BLaER1 treated with 17β-estradiol and CSF1 and Interleukin-3, amounts not matched to agents 10 nM and 100 nM (cell line): ENCODE measurements at regions not wholly inside any gene's neighbourhood (a gene's known extent, or its start where the extent isn't known, plus 50 kb on each side); places are given as distances from the start of the nearest gene placed in this dataset.

Experiments used
- H3K27ac ChIP-seq, 11 experiments: shearing (Covaris generic); formaldehyde crosslinking; 2 replicates each; pipeline ENCODE4 v1.8.1; 2022
- H3K27me3 ChIP-seq, 11 experiments: shearing (Covaris generic); formaldehyde crosslinking; 2 replicates each; pipeline ENCODE4 v1.8.1; 2022
- H3K36me3 ChIP-seq, 11 experiments: shearing (Covaris generic); formaldehyde crosslinking; 2 replicates each; pipeline ENCODE4 v1.8.1; 2022
- H3K4me1 ChIP-seq, 10 experiments: shearing (Covaris generic); formaldehyde crosslinking; 2 replicates each; pipeline ENCODE4 v1.8.1; 2022
- H3K4me2 ChIP-seq, 11 experiments: shearing (Covaris generic); formaldehyde crosslinking; 2 replicates each; pipeline ENCODE4 v1.8.1; 2022
- H3K4me3 ChIP-seq, 10 experiments: shearing (Covaris generic); formaldehyde crosslinking; 2 replicates each; pipeline ENCODE4 v1.8.1; 2022
- H3K9ac ChIP-seq, 11 experiments: shearing (Covaris generic); formaldehyde crosslinking; 2 replicates each; pipeline ENCODE4 v1.8.1; 2022
- H3K9me3 ChIP-seq, 11 experiments: shearing (Covaris generic); formaldehyde crosslinking; replicated peaks in 1 of 11; 2 replicates each; pipeline ENCODE4 v1.8.1; 2022
- H4K20me1 ChIP-seq, 11 experiments: shearing (Covaris generic); formaldehyde crosslinking; 2 replicates each; pipeline ENCODE4 v1.8.1; 2022
- Cebpa-rat ChIP-seq, 11 experiments: shearing (Covaris generic); IDR thresholded peaks; 2 replicates each; pipeline ENCODE4 v1.8.1; 2022

DNA sequence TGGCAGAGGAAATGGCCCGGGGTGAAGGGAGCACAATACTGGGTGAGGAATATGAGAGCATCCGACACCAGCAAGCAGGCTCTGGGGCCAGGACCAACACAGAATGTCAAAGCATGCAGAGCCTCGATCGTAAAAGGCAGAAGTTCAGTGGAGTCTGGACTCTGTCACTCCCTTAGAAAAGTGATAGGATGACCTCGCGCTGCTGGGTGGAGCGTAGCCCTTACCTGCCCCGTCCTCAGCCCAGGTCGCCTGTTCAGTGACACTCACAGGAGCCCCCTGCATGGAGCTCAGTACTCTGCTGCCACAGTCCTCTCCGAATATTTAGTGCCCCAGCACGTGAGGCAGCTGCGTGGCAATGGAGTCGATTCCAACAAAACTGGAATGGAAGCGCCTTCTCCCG lies 236.7 kb upstream of the MYT1L start:
- no peak overlapping the region for H3K27ac ChIP-seq
- no peaks in the 10 kb centered on the region for H3K27me3 ChIP-seq
- H3K4me1 ChIP-seq, result no peaks in the 10 kb centered on the region
- no peak overlapping the region for H3K4me2 ChIP-seq
- no peak overlapping the region for H3K9ac ChIP-seq
- no peak for TF ChIP-seq Cebpa-rat (IDR thresholded peaks at IDR 0.05)
- no peaks in the 10 kb centered on the region for H3K36me3 ChIP-seq
- H4K20me1 ChIP-seq, result no peaks in the 10 kb centered on the region
- no peak overlapping the region for H3K4me3 ChIP-seq
- H3K9me3 ChIP-seq, result peaks cover 0 to 5% (median 3%) of the 10 kb centered on the region in 11 experiments; a peak in 14 of 22 replicates

- no peak for TF ChIP-seq Cebpa-rat (IDR thresholded peaks at IDR 0.05)
- Histone ChIP-seq H3K4me1 (no peaks in the 10 kb centered on the region), H3K9me3 (no peaks in the 10 kb centered on the region), H3K4me3 (no peak overlapping the region), H3K27me3 (no peaks in the 10 kb centered on the region), H3K27ac (no peak overlapping the region), H3K9ac (no peak overlapping the region), H4K20me1 (no peaks in the 10 kb centered on the region), H3K4me2 (no peak overlapping the region), H3K36me3 (no peaks in the 10 kb centered on the region)
Observed at GRCh38 chr2:2566396-2567323, 235.6 kb upstream of the MYT1L start.

GRCh38 chr2:2565671-2566070 lies 234.6 kb upstream of the MYT1L start:
- Histone ChIP-seq H3K27ac (no peak overlapping the region), H3K9ac (no peak overlapping the region), H3K4me2 (no peak overlapping the region)

GRCh38 chr2:2564300-2565078 lies 233.4 kb upstream of the MYT1L start:
- Histone ChIP-seq H3K4me3 (no peak overlapping the region), H3K27me3 (no peaks in the 10 kb centered on the region), H3K9ac (no peak overlapping the region), H4K20me1 (no peaks in the 10 kb centered on the region), H3K4me2 (no peak overlapping the region), H3K27ac (no peak overlapping the region), H3K36me3 (no peaks in the 10 kb centered on the region), H3K9me3 (no peaks in the 10 kb centered on the region), H3K4me1 (peaks cover 0 to 3% (median 0%) of the 10 kb centered on the region in 10 experiments; a peak in 1 of 20 replicates)
- TF ChIP-seq Cebpa-rat (IDR thresholded peaks at IDR 0.05), result no peak

More at GRCh38 chr2:2565671-2566070, 234.6 kb upstream of the MYT1L start:
- no peak overlapping the region for H3K4me3 ChIP-seq
- peaks cover 0 to 3% (median 0%) of the 10 kb centered on the region in 10 experiments; a peak in 1 of 20 replicates for H3K4me1 ChIP-seq
- no peaks in the 10 kb centered on the region for H3K36me3 ChIP-seq
- no peaks in the 10 kb centered on the region for H3K27me3 ChIP-seq
- TF ChIP-seq Cebpa-rat (IDR thresholded peaks at IDR 0.05), result no peak
- no peaks in the 10 kb centered on the region for H4K20me1 ChIP-seq
- H3K9me3 ChIP-seq, result no peaks in the 10 kb centered on the region

DNA sequence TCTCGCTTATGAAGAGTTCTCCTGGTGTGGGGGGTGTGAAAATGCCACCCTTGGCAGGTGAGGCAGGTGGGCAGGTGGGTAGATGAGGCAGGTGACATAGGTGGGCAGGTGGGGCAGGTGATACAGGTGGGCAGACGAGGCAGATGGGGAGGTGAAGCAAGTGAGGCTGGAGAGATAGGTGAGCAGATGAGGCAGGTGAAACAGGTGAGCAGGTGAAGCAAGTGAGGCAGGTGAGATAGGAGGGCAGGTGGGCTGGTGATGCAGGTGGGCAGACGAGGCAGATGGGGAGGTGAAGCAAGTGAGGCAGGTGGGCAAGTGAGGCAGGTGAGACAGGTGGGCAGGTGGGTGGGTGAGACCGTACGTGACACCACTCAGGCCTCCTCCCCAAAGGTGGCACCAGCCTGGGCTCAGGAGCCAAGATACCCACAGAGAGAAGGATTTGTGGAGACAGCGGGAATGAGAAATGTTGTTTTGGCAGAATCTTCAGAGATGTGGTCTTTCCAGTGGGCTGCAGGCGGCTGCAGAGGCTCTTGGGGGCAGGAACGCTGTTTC lies 232.3 kb upstream of the MYT1L start:
- H3K9ac ChIP-seq, result no peak overlapping the region
- no peaks in the 10 kb centered on the region for H3K27me3 ChIP-seq
- no peak overlapping the region for H3K4me3 ChIP-seq
- no peak for TF ChIP-seq Cebpa-rat (IDR thresholded peaks at IDR 0.05)
- peaks cover 0 to 3% (median 0%) of the 10 kb centered on the region in 10 experiments; a peak in 1 of 20 replicates for H3K4me1 ChIP-seq
- H3K36me3 ChIP-seq, result no peaks in the 10 kb centered on the region
- H3K9me3 ChIP-seq, result no peaks in the 10 kb centered on the region
- no peak overlapping the region for H3K4me2 ChIP-seq
- H3K27ac ChIP-seq, result no peak overlapping the region
- H4K20me1 ChIP-seq, result no peaks in the 10 kb centered on the region

DNA sequence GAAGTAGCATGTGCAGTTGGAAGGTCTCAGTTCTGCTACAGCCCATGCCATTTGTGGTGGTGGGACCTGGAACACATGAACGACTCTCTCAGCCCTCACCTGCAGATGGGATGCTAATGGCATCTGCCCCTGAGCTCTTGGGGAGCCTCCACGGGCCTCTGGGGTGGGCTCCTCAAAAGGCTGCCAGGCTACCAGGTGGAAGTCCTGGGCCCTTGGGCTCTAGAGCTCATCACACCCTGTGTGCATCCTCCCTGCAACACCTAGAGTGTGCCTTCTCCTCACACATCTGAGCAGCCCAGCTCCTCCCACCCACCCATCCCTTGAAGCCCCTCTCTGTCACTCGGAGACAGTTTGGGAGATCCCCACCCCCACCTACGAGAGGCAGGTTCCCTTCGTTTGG lies 231.8 kb upstream of the MYT1L start:
- no peaks in the 10 kb centered on the region for H3K27me3 ChIP-seq
- peaks cover 0 to 3% (median 0%) of the 10 kb centered on the region in 10 experiments; a peak in 2 of 20 replicates for H3K4me1 ChIP-seq
- H3K36me3 ChIP-seq, result no peaks in the 10 kb centered on the region

GRCh38 chr2:2561346-2562095 lies 230.4 kb upstream of the MYT1L start:
- Histone ChIP-seq H3K27me3 (no peaks in the 10 kb centered on the region), H3K9me3 (no peaks in the 10 kb centered on the region), H3K36me3 (no peaks in the 10 kb centered on the region), H4K20me1 (no peaks in the 10 kb centered on the region), H3K27ac (no peak overlapping the region), H3K4me3 (no peak overlapping the region), H3K9ac (no peak overlapping the region), H3K4me1 (peaks cover 0 to 7% (median 0%) of the 10 kb centered on the region in 10 experiments; a peak in 3 of 20 replicates), H3K4me2 (no peak overlapping the region)
- no peak for TF ChIP-seq Cebpa-rat (IDR thresholded peaks at IDR 0.05)

More for the DNA sequence above, 231.8 kb upstream of the MYT1L start:
- no peak overlapping the region for H3K4me3 ChIP-seq
- no peaks in the 10 kb centered on the region for H4K20me1 ChIP-seq
- no peak overlapping the region for H3K9ac ChIP-seq
- no peak overlapping the region for H3K4me2 ChIP-seq
- H3K9me3 ChIP-seq, result no peaks in the 10 kb centered on the region
- TF ChIP-seq Cebpa-rat (IDR thresholded peaks at IDR 0.05), result no peak
- no peak overlapping the region for H3K27ac ChIP-seq

- no peaks in the 10 kb centered on the region for H4K20me1 ChIP-seq
- H3K27ac ChIP-seq, result no peak overlapping the region
- no peak overlapping the region for H3K9ac ChIP-seq
- no peaks in the 10 kb centered on the region for H3K36me3 ChIP-seq
- TF ChIP-seq Cebpa-rat (IDR thresholded peaks at IDR 0.05), result no peak
- H3K27me3 ChIP-seq, result no peaks in the 10 kb centered on the region
- H3K4me1 ChIP-seq, result peaks cover 0 to 7% (median 0%) of the 10 kb centered on the region in 10 experiments; a peak in 3 of 20 replicates
- no peaks in the 10 kb centered on the region for H3K9me3 ChIP-seq
- H3K4me3 ChIP-seq, result no peak overlapping the region
- no peak overlapping the region for H3K4me2 ChIP-seq
Observed at GRCh38 chr2:2560374-2561015, 229.4 kb upstream of the MYT1L start.
